Activated CD8-positive, alpha-beta memory T cell treated with anti-CD3 and anti-CD28 coated beads, Interleukin-2, amount 10 ng/mL, durations not matched to agents 7 days and 5 days (primary cell): ENCODE measurements at regions not wholly inside any gene's neighbourhood (a gene's known extent, or its start where the extent isn't known, plus 50 kb on each side); places are given as distances from the start of the nearest gene placed in this dataset.

Experiments used
- ATAC-seq: fragments of 150-1000 bp; cut with Tn5 transposase; one replicate; pipeline ENCODE4 v1.10.0; 2021; ENCODE audit warnings: moderate library complexity
- CTCF ChIA-PET: fragments of 350-600 bp; sonication (Branson Sonifier 250); formaldehyde crosslinking; loops from one replicate; lab custom pipeline; 2021; ENCODE audit warnings: antibody characterized with exemption; lab: Charles Lee
- DNase-seq: peaks from one replicate; pipeline ENCODE4 v3.0.0-alpha.2; 2020
- H3K27ac Mint-ChIP-seq: one replicate; pipeline ENCODE4 v1.8.0; 2021; ENCODE audit warnings: mild to moderate bottlenecking, mixed read lengths
- H3K27me3 Mint-ChIP-seq: one replicate; pipeline ENCODE4 v1.8.0; 2021; ENCODE audit warnings: mixed read lengths
- H3K36me3 Mint-ChIP-seq: one replicate; pipeline ENCODE4 v1.8.0; 2021; ENCODE audit warnings: mild to moderate bottlenecking, mixed read lengths
- H3K4me1 Mint-ChIP-seq: one replicate; pipeline ENCODE4 v1.8.0; 2021; ENCODE audit warnings: mixed read lengths
- H3K4me3 Mint-ChIP-seq: one replicate; pipeline ENCODE4 v1.8.0; 2021; ENCODE audit warnings: mild to moderate bottlenecking, moderate library complexity, mixed read lengths
- H3K9me3 Mint-ChIP-seq: one replicate; pipeline ENCODE4 v1.8.0; 2022; ENCODE audit warnings: low read depth, mixed read lengths

DNA sequence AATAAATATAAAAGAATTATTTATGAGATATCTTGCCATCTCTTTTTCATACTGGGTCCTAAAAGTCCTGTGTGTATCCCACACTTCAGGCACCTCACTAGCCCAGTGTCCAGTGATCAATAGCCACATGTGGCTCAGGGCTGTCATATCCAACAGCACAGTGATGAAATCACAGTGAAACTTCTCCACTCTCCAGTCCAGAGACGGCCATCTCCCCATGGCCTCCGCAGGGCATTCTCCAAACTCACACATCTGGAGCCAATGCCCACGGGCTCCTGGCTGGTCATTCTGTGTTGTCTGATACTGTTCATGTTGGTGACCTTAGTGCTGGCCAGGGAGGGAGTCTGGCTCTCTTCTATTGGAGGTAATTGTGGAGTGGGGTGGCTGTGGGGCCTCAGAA lies 125.2 kb upstream of the SDK2 start:
- CTCF ChIA-PET = no interaction called here
- Mint-ChIP-seq H3K9me3 (no peaks in the 10 kb centered on the region), H3K4me1 (no peaks in the 10 kb centered on the region)

DNA sequence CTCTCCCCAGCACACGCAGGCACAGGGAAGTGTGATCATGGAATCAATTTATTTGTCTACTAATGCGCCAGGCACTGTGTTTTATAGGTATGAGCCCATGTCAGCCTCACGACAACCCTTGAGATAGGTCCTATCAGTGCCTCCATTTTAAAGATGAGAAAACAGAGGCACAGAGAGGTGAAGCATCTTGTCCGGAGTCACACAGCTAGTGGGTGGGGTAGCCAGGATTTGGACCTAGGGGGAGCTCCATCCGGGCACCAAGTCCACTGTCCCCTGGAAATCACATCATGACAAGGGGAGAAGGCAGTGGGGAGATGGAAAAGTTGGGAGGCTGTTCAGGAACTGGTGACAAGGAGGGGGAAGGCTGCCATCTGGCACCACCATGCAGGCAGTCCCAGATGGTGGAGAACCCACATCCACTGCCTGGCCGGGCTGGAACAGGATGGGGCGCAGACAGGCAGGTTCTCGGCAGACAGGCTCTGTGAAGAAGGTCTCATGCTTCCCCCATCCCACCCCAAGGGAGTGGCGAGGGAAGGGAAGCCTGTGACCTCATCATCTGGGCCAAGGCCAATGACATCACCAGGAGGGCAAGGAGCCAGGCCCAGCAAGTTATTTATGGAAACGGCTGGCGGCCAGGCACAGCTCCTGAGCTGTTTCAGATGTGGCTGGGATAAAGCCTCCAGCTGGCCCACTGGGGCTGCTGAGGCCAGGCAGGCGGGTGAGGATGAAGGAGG lies 126.0 kb upstream of the SDK2 start:
- no peaks in the 10 kb centered on the region for H3K36me3 Mint-ChIP-seq
- no peaks in the 10 kb centered on the region for H3K4me1 Mint-ChIP-seq
- no peak overlapping the region for H3K4me3 Mint-ChIP-seq
- no peaks in the 10 kb centered on the region for H3K27me3 Mint-ChIP-seq
- H3K27ac Mint-ChIP-seq = no peak overlapping the region
- no peaks in the 10 kb centered on the region for H3K9me3 Mint-ChIP-seq
- CTCF ChIA-PET = no interaction called here
- DNase-seq (no peak), ATAC-seq (no peak)

More for the DNA sequence above, 125.2 kb upstream of the SDK2 start:
- Mint-ChIP-seq H3K27me3 (no peaks in the 10 kb centered on the region), H3K36me3 (no peaks in the 10 kb centered on the region), H3K4me3 (no peak overlapping the region), H3K27ac (no peak overlapping the region)
- DNase-seq (no peak), ATAC-seq (no peak)

DNA sequence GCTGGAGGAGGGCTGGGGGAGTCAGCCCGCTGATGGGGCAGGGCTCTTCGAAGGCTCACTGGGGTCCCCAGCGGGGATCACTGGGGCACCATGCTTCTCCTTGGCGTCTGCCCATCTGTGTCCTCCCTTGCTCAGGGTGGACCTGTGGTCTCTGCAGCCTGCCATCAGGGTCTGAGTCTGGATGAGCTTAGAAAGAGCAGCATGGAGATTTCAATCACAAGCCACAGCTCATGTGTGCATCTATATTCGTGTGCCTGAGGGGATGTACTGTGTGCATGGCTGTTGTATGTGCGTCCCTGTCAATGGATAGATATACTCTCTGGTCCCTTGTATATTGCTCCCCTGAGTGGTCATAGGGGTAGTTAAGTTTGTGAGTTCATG lies 126.6 kb upstream of the SDK2 start:
- Mint-ChIP-seq H3K36me3 (no peaks in the 10 kb centered on the region), H3K4me1 (no peaks in the 10 kb centered on the region), H3K4me3 (no peak overlapping the region), H3K27me3 (no peaks in the 10 kb centered on the region), H3K9me3 (no peaks in the 10 kb centered on the region), H3K27ac (no peak overlapping the region)
- CTCF ChIA-PET = no interaction called here
- ATAC-seq = no peak
- no peak for DNase-seq

DNA sequence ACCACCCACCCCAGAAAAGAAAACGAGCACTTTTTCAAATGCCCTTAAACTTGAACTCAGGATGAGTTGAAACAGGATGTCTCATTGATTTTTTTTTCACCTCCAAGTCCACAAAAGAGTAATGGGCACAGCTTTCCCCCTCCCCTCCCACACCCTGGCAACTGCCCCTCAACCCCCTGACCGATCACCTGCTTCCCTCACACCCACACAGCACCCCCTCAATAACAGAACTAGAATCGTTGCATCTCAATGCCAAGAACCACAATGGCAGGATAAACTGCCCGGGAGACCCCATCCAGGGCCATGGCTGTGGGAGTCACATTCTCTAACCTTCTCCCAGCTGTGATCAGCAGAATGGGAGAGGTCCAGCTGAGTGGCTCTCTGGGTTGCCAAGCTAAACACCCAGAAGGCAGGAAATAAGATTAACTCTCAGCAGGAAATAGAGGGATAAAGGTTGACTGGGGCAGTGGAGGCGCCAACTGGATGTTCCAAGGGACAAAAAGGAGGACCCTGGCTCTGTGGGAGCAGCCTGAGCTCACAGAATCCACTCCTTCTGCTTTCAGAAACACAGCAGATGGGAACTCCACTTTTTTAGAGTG lies 128.0 kb upstream of the SDK2 start:
- CTCF ChIA-PET = no interaction called here
- Mint-ChIP-seq H3K27ac (no peak overlapping the region), H3K4me3 (no peak overlapping the region)

DNA sequence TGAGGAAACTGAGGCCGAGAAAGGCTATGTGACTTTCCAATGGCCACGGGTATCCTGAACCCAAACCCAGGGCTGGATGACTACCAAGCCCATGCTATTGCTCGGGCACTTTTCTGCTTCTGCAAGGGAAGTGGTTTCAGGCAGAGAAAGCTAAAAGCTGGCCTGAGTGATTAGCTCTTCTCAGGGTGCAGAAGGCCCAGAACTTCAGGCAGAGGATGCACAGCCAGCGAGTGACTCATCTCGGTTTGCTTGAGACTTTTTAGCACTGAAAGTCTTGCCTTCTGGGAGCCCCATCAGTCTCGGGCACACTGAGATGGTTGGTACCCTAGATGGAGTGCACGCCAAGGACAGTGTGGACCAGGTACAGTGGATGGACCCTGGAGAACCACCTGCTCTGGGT lies 129.5 kb upstream of the SDK2 start:
- no peaks in the 10 kb centered on the region for H3K9me3 Mint-ChIP-seq
- H3K27me3 Mint-ChIP-seq = no peaks in the 10 kb centered on the region
- no peaks in the 10 kb centered on the region for H3K36me3 Mint-ChIP-seq
- no peak overlapping the region for H3K27ac Mint-ChIP-seq
- H3K4me1 Mint-ChIP-seq = no peaks in the 10 kb centered on the region
- ATAC-seq (no peak), DNase-seq (no peak)
- no peak overlapping the region for H3K4me3 Mint-ChIP-seq
- CTCF ChIA-PET = no interaction called here

More for the DNA sequence above, 128.0 kb upstream of the SDK2 start:
- Mint-ChIP-seq H3K9me3 (no peaks in the 10 kb centered on the region), H3K27me3 (no peaks in the 10 kb centered on the region), H3K4me1 (no peaks in the 10 kb centered on the region), H3K36me3 (no peaks in the 10 kb centered on the region)
- ATAC-seq (no peak), DNase-seq (no peak)

DNA sequence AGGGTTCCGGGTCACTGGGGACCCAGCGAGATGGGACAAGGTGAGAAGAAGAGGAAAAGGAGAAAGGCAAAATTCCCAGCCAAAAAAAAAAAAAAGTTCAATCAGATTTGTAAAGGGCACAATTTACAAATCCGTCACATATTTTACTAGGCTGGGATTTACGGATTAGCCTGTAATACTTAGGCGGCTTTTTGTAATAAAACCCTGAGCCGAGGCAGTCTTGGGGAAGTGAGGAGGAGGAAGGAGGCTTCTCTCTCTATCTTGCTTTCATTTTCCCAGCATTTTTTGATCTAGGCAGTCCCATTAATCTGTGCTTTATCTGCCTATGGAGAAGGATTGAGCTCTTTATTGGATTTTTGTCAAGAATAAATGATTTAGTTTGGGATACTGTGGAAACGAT lies 130.6 kb upstream of the SDK2 start:
- Mint-ChIP-seq H3K4me3 (no peak overlapping the region), H3K27me3 (peaks cover 2% of the 10 kb centered on the region), H3K4me1 (no peaks in the 10 kb centered on the region), H3K27ac (no peak overlapping the region), H3K9me3 (no peaks in the 10 kb centered on the region), H3K36me3 (no peaks in the 10 kb centered on the region)
- CTCF ChIA-PET = no interaction called here
- no peak for ATAC-seq
- DNase-seq = no peak

DNA sequence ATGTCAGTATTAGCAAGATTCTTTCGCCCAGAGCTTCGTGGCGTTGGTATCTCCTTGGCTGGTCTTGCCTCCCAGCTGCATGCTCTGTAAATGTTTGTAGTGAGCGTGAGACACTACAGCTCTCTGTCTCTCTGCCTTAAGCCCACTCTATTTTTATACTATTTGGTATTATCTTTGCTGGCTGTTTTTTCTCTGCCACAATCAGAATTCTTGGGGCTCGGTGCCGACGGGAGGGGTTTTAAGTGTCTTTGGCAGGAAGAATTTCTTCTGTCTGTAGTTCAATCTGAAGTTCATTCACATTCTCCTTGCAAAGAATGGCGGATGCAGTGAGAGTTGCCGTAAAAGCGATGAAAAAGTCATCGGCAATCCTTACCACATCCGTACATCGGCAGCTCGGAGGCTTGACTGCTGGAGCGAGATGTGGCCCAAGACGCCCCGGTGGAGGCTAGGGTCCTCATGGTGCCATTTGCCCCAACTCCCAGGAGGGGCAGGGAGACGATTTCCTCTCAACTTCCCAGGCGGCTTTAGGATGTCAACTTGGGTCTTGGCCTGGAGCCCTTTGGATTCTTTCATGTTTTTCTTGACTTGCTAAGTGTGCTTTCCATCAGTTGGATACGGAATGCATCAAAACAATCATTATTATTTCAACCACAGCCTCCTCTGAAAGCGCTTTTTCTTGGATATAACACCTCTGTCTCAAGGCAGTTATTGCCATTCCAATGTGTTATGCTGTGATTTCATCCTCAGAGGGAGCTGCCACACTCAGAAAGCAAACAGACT lies 132.3 kb upstream of the SDK2 start:
- no peak for ATAC-seq
- peaks cover 2% of the 10 kb centered on the region for H3K27me3 Mint-ChIP-seq
- no peak overlapping the region for H3K4me3 Mint-ChIP-seq
- H3K36me3 Mint-ChIP-seq = no peaks in the 10 kb centered on the region
- no peak overlapping the region for H3K27ac Mint-ChIP-seq
- DNase-seq = no peak
- CTCF ChIA-PET = no interaction called here
- no peaks in the 10 kb centered on the region for H3K4me1 Mint-ChIP-seq
- no peaks in the 10 kb centered on the region for H3K9me3 Mint-ChIP-seq

DNA sequence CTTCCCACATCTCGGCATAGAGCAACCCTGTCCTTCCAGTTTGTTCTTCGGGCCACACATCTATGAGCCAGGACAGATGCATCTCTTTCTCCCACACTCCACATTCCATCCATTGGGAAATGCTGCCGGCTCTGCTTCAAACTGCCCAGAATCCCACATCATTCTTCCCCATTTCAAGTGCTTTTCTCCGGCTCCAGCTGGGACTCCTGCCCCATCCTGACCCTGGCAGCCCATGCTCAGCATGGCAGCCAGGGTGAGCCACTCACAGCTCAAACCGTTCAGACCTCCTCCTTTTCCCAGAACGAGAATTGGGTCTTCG lies 132.8 kb upstream of the SDK2 start:
- no peak overlapping the region for H3K4me3 Mint-ChIP-seq
- H3K36me3 Mint-ChIP-seq = no peaks in the 10 kb centered on the region
- DNase-seq (no peak), ATAC-seq (no peak)
- peaks cover 2% of the 10 kb centered on the region for H3K27me3 Mint-ChIP-seq
- H3K4me1 Mint-ChIP-seq = no peaks in the 10 kb centered on the region
- CTCF ChIA-PET = no interaction called here
- H3K27ac Mint-ChIP-seq = no peak overlapping the region
- H3K9me3 Mint-ChIP-seq = no peaks in the 10 kb centered on the region

DNA sequence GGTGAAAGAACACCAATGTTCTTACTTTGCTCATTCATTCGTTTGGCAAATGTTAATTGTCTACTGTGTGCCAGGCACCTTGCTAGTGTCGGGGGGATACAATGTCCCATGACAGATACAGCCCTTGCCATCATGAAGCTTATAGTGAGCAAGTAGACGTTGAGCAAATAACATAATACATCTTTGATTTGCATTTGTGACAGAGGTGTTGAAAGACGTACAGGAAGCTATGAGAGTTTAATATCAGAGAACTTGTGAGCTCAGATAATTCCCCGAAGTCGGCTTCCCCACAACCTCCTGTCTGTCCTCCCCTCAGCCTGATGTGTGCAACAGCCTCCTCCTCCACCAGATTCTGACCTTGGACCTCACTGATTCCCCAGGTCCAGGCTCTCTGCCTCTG lies 138.0 kb upstream of the SDK2 start:
- H3K4me1 Mint-ChIP-seq = no peaks in the 10 kb centered on the region
- ATAC-seq (no peak), DNase-seq (no peak)
- H3K4me3 Mint-ChIP-seq = no peak overlapping the region
- peaks cover 6% of the 10 kb centered on the region for H3K27me3 Mint-ChIP-seq
- CTCF ChIA-PET = no interaction called here
- no peaks in the 10 kb centered on the region for H3K9me3 Mint-ChIP-seq
- no peaks in the 10 kb centered on the region for H3K36me3 Mint-ChIP-seq
- no peak overlapping the region for H3K27ac Mint-ChIP-seq

DNA sequence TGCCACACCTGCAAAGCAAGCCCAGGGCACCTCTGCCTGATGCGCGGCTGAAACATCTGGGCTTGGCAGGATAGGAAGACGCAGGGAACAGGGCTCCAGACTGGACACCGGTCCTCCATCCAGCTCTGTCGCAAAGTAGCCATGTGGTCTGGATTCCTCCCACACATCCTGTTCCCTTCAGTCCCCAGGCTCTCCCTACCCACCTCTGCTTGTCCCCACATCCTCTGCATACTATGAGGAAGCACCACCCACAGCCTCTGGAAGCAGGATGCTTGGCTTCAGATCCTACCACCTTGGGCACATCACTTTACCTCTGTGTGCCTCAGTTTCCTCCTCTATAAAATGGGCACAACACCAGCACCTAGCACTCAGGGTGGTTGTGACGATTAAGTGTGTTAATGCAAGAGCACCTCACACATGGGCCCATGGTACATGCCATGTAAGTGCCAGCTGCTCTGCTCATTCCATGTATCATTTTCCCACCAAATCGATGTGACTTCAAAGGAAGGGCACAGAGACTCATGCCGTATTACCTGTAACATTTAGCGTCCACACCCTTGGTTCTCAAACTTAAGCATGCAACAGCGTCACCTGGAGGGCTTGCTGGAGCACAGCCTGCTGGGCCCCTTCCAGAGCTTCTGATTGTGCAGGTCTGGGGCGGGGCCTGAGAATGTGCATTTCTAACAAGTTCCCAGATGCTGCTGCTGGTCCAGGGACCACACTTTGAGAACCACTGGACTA lies 138.6 kb upstream of the SDK2 start:
- Mint-ChIP-seq H3K27me3 (peaks cover 10% of the 10 kb centered on the region), H3K36me3 (no peaks in the 10 kb centered on the region), H3K4me1 (no peaks in the 10 kb centered on the region), H3K4me3 (no peak overlapping the region), H3K9me3 (no peaks in the 10 kb centered on the region), H3K27ac (no peak overlapping the region)
- ATAC-seq (no peak), DNase-seq (no peak)
- CTCF ChIA-PET = no interaction called here

DNA sequence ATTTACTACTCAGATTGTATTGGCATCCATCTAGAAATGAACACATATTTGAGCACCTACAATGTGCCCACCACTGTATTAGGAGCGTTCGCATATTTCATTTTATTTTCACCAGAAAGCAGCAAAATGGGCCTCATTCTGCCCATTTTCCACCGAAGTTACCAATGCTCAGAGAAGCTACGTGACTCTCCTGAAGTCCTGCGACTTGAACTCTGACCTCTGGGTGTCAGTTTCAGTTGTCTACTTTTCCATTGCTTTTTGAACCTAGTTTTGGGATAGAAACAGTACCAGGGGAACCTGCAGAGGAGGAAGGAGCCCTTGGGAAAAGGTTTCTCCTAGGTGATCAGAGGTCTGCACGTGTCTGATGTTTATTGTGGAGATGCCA lies 139.1 kb upstream of the SDK2 start:
- Mint-ChIP-seq H3K9me3 (no peaks in the 10 kb centered on the region), H3K36me3 (no peaks in the 10 kb centered on the region), H3K27ac (no peak overlapping the region), H3K27me3 (peaks cover 14% of the 10 kb centered on the region), H3K4me1 (no peaks in the 10 kb centered on the region), H3K4me3 (no peak overlapping the region)
- CTCF ChIA-PET = no interaction called here
- no peak for DNase-seq
- no peak for ATAC-seq

DNA sequence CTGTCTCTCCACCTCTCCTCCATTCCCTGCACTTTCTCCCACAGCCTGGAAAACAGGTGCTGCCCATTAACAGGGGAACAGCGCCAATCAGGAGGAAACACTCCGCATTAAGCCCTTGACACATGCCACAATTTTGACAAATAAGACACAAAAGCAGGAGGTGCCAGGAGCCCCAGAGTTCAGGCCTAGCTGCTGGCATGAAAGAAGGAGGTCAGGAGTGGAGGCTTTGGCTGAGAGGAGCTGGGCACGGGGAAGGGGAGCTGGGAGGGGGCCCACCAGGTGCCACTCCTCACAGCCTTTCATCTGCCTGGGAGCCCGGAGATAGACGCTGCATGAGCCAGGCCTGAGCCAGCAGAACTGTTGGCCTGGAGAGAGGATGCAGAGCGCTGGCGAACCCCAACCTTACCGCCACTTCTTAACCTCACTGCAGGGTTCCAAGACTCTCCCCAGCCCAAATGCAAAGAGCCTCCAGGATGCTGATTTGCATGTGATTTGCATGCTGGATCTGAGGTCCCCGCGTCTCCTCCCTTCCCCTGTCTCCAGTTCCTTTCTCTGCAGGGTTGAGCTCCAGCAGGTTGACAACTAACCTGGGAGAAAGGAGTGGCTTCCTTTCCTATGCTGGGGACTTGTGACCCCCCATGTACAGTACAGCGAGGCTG lies 139.8 kb upstream of the SDK2 start:
- no peak for DNase-seq
- Mint-ChIP-seq H3K4me1 (no peaks in the 10 kb centered on the region), H3K9me3 (no peaks in the 10 kb centered on the region), H3K4me3 (no peak overlapping the region), H3K27ac (no peak overlapping the region), H3K36me3 (no peaks in the 10 kb centered on the region), H3K27me3 (peaks cover 18% of the 10 kb centered on the region)
- CTCF ChIA-PET = no interaction called here
- no peak for ATAC-seq

DNA sequence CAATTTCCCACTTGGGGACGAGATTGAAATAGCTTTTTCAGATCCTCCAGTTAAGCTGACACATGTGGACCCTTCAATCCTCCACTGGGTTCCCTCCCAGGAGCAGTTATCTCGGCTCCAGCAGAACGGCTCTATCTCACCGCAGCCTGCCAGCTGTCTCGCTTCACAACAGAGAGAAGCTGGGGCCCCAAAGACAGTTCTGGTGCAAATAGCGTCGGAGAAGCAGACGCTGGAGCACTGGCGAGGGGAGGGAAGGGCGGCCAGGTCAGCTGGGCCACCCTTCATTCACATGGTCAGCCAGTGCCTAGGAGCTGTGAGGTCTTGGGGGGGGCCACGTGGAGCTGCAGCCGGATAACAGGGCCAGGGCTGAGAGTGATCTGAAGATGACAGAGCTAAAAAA lies 141.3 kb upstream of the SDK2 start:
- CTCF ChIA-PET = no interaction called here
- DNase-seq (no peak), ATAC-seq (no peak)
- Mint-ChIP-seq H3K4me1 (no peaks in the 10 kb centered on the region), H3K27me3 (peaks cover 19% of the 10 kb centered on the region), H3K9me3 (no peaks in the 10 kb centered on the region), H3K4me3 (no peak overlapping the region), H3K36me3 (no peaks in the 10 kb centered on the region), H3K27ac (no peak overlapping the region)
